Prostate gland (tissue), 2 donors: ENCODE measurements at regions not wholly inside any gene's neighbourhood (a gene's known extent, or its start where the extent isn't known, plus 50 kb on each side); places are given as distances from the start of the nearest gene placed in this dataset.

ENCODE experiments used
- DNase-seq: peaks from one replicate; pipeline ENCODE4 v3.0.0-alpha.2; 2019; ENCODE audit warnings: low spot score
- H3K27ac ChIP-seq, 2 donors: fragments of 200-600 bp; sonication (generic); 2 replicates each; pipeline ENCODE4 v1.5.1; 2017 to 2019
- H3K27me3 ChIP-seq: fragments of 200-600 bp; sonication (generic); replicated peaks from 2 replicates; pipeline ENCODE4 v1.5.1; 2019; ENCODE audit not compliant: insufficient read depth
- H3K36me3 ChIP-seq, 2 donors: fragments of 200-600 bp; sonication (generic); 1 replicate in 1 of 2; 2 replicates in 1 of 2; pipeline versions ENCODE4 v1.5.1 to v1.8.1; 2017 to 2019
- H3K4me1 ChIP-seq: fragments of 200-600 bp; sonication (generic); replicated peaks from 2 replicates; pipeline ENCODE4 v1.5.1; 2019
- H3K4me3 ChIP-seq, 2 donors: fragments of 200-600 bp; sonication (generic); 2 replicates each; pipeline ENCODE4 v1.5.1; 2017 to 2019
- H3K9me3 ChIP-seq: fragments of 200-600 bp; sonication (generic); 2 replicates; pipeline ENCODE4 v1.5.1; 2017
- POLR2A ChIP-seq: fragments of 450-650 bp; IDR thresholded peaks from one replicate; pipeline ENCODE4 v1.6.1; 2016; ENCODE audit warnings: antibody characterized with exemption, mild to moderate bottlenecking
- POLR2AphosphoS5 ChIP-seq: sonication (generic); formaldehyde crosslinking; IDR thresholded peaks from one replicate; pipeline ENCODE4 v1.6.1; 2017; ENCODE audit warnings: antibody characterized with exemption
- WGBS: methylation state at CpG from one replicate; pipeline ENCODE4 v1.1.5; 2018; 5-methylcytosine and 5-hydroxymethylcytosine counted together
- intact Hi-C: fragments of 100-400 bp; cut with DNase I; formaldehyde crosslinking; loops from one replicate; pipeline ENCODE4 v1.14.2; 2022
- TF ChIP-seq, protein P1 (sequence below), 4 experiments: fragments of 200-600 bp in 2 of 4; fragments of 450-650 bp in 2 of 4; sonication (generic) in 2 of 4; IDR thresholded peaks; 1 replicate in 3 of 4; 2 replicates in 1 of 4; pipeline ENCODE4 v1.5.1; 2016 to 2019; ENCODE audit warnings: antibody characterized with exemption in 4 of 4, mild to moderate bottlenecking in 2 of 4, moderate library complexity in 2 of 4

DNA sequence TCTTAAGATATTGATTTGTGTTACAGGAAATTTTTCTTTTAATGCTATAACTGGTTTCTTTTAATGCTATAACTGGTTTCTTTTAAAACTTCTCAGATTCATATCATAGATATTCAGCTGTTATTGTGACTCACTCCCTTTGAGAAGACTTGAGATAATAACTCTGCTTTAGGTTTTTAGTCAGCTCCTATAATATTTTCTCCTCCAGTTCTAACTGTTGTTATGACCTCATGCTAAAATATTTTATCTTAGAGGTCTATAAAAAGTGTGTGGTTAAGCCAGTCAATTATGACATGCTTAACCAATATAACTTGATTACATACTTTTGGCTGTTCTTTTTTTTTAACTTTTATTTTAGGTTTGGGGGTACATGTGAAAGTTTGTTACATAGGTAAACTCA, 280.2 kb downstream of the PTGER3 start:
- H3K27me3 ChIP-seq = no peaks in the 10 kb centered on the region
- TF ChIP-seq POLR2AphosphoS5 (no peak), POLR2A (no peak)
- TF ChIP-seq, protein P1, sequence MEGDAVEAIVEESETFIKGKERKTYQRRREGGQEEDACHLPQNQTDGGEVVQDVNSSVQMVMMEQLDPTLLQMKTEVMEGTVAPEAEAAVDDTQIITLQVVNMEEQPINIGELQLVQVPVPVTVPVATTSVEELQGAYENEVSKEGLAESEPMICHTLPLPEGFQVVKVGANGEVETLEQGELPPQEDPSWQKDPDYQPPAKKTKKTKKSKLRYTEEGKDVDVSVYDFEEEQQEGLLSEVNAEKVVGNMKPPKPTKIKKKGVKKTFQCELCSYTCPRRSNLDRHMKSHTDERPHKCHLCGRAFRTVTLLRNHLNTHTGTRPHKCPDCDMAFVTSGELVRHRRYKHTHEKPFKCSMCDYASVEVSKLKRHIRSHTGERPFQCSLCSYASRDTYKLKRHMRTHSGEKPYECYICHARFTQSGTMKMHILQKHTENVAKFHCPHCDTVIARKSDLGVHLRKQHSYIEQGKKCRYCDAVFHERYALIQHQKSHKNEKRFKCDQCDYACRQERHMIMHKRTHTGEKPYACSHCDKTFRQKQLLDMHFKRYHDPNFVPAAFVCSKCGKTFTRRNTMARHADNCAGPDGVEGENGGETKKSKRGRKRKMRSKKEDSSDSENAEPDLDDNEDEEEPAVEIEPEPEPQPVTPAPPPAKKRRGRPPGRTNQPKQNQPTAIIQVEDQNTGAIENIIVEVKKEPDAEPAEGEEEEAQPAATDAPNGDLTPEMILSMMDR (IDR thresholded peaks at IDR 0.05) = no peak
- no peaks in the 10 kb centered on the region for H3K4me1 ChIP-seq
- intact Hi-C loops = no loop called here
- H3K36me3 ChIP-seq = no peaks in the 10 kb centered on the region
- no peak for DNase-seq
- no peak overlapping the region for H3K4me3 ChIP-seq
- no peak overlapping the region for H3K27ac ChIP-seq
- no peaks in the 10 kb centered on the region for H3K9me3 ChIP-seq

DNA sequence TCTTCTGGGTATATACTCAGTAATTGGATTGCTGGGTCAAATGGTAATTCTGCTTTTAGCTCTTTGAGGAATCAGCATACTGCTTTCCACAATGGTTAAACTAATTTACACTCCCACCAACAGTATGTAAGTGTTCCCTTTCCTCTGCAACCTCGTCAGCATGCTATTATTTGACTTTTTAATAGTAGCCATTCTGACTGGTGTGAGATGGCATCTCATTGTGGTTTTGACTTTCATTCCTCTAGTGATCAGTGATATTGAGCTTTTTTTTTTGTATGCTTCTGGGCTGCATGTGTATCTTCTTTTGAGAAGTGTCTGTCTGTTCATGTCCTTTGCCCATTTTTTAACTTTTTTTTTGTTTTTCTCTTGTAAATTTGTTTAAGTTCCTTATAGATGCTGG, 279.4 kb downstream of the PTGER3 start:
- H3K27ac ChIP-seq = no peak overlapping the region
- intact Hi-C loops = no loop called here
- no peak for DNase-seq
- TF ChIP-seq POLR2A = no peak
- TF ChIP-seq POLR2AphosphoS5 = no peak
- TF ChIP-seq, protein P1 (IDR thresholded peaks at IDR 0.05) = no peak
- no peaks in the 10 kb centered on the region for H3K4me1 ChIP-seq
- H3K36me3 ChIP-seq = no peaks in the 10 kb centered on the region
- 50% methylated on average over 1 of the region's 1 CpG for WGBS
- H3K9me3 ChIP-seq = no peaks in the 10 kb centered on the region
- no peak overlapping the region for H3K4me3 ChIP-seq
- H3K27me3 ChIP-seq = no peaks in the 10 kb centered on the region

DNA sequence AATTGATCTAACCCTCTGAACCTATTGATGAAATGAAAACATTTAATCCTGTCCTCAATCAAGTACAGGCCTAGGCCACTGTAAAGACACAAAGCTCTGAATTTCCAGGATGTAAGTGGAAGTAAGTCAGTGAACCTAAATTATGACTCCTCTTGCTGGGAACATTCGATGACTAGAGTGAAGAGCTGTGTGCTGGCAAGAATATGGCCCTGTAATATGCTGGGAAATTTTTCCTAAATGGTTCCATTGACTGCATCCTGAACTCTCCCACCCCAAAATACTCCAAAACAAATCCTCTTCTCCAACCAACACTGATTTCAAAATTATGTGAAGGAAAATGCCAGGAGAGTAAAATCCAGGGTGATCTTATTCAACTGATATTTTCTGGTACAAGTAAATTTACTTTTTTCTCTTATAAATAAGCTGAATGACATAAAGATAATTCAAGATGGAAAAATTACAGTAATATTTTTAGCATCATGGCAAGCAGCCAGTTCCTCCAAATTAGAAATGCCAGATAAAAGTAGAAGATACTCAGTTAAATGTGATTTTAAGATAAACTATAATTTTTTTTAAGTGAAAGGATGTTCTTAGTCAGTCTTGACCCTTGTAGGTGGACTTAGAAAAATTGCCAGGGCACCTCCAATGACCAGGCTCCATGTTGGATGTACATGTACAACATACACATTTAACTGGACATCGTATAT, 269.4 kb downstream of the PTGER3 start:
- DNase-seq = no peak
- H3K36me3 ChIP-seq = no peaks in the 10 kb centered on the region
- H3K4me1 ChIP-seq = no peaks in the 10 kb centered on the region
- no peak overlapping the region for H3K4me3 ChIP-seq
- H3K27me3 ChIP-seq = no peaks in the 10 kb centered on the region
- TF ChIP-seq POLR2AphosphoS5 (no peak), POLR2A (no peak)
- no peaks in the 10 kb centered on the region for H3K9me3 ChIP-seq
- WGBS = 68% methylated on average over 2 of the region's 2 CpGs
- H3K27ac ChIP-seq = no peak overlapping the region
- intact Hi-C loops = no loop called here

DNA sequence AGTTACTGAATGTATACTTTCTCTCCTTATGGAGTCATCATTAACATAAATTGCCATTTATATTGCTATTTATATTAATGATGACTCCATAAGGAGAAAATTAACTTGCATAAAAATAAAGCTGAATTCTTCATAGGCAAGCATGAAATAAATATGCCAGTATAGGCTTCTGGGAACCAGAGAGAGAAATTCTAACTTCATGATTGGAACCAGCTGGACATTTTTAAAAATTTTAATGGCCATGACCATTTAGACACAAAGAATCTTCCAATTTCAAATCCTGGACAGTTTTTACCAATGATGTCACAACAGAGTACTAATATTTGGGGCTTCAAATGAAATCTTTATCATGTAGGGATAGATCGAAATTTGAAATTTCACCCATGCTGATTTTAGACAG, 268.7 kb downstream of the PTGER3 start:
- TF ChIP-seq, protein P1 (IDR thresholded peaks at IDR 0.05) = no peak
- TF ChIP-seq POLR2A (no peak), POLR2AphosphoS5 (no peak)
- Histone ChIP-seq H3K27ac (no peak overlapping the region), H3K4me1 (no peaks in the 10 kb centered on the region), H3K36me3 (no peaks in the 10 kb centered on the region), H3K9me3 (no peaks in the 10 kb centered on the region), H3K4me3 (no peak overlapping the region), H3K27me3 (no peaks in the 10 kb centered on the region)
- no peak for DNase-seq
- WGBS = 62% methylated on average over 1 of the region's 1 CpG
- intact Hi-C loops = no loop called here

DNA sequence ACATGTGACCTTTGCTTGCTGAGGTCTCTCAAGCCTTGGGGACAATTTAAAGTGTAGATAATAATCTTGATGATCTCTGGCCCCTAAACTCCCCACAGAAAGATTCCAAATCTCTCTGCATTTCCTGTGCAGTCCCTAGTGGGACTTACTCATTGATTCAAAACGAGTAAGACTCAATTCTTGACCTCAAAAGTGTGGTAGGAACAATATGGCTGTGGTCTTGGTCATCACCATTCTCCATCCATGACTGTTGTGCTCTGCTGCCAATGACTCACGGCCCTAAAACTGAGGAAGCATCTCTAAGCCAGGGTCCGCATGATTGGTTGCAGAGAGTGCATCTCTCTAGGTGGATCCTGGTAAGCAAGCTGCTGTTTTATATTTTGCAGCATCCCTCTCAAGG, 268.0 kb downstream of the PTGER3 start:
- Histone ChIP-seq H3K27ac (no peak overlapping the region), H3K27me3 (no peaks in the 10 kb centered on the region), H3K36me3 (no peaks in the 10 kb centered on the region), H3K4me1 (no peaks in the 10 kb centered on the region), H3K4me3 (no peak overlapping the region), H3K9me3 (no peaks in the 10 kb centered on the region)
- intact Hi-C loops = no loop called here
- DNase-seq = no peak
- 71% methylated on average over 3 of the region's 3 CpGs for WGBS
- TF ChIP-seq, protein P1 (IDR thresholded peaks at IDR 0.05) = no peak
- TF ChIP-seq POLR2AphosphoS5 (no peak), POLR2A (no peak)
